T-cell (primary cell): ENCODE measurements at regions not wholly inside any gene's neighbourhood (a gene's known extent, or its start where the extent isn't known, plus 50 kb on each side); places are given as distances from the start of the nearest gene placed in this dataset.

Experiments used
- ATAC-seq, 4 experiments: fragments of 200-7000 bp in 3 of 4; fragments of 150-1000 bp in 1 of 4; cut with Tn5 transposase; replicated peaks in 1 of 4; 1 replicate in 3 of 4; 2 replicates in 1 of 4; pipeline ENCODE4 v1.10.0; 2021; ENCODE audit warnings: moderate library complexity in 3 of 4, mild to moderate bottlenecking in 2 of 4, moderate number of reproducible peaks in 1 of 4
- CTCF ChIA-PET, 2 donors: fragments of 300-600 bp; sonication (Branson Sonifier 250); formaldehyde crosslinking; loops; one replicate each; lab custom pipeline; 2022; ENCODE audit warnings: antibody characterized with exemption in 2 of 2; lab: Charles Lee
- POLR2A ChIA-PET, 2 donors: fragments of 300-600 bp; sonication (Branson Sonifier 250); formaldehyde crosslinking; loops; one replicate each; lab custom pipeline; 2022; ENCODE audit warnings: antibody characterized with exemption in 2 of 2; lab: Charles Lee
- DNase-seq, 35 experiments: peaks; one replicate each; pipeline versions ENCODE4 v3.0.0 to v3.0.0-alpha.2; 2013 to 2023
- H3K27ac ChIP-seq: one replicate; pipeline ENCODE4 v1.5.1; 2013; ENCODE audit warnings: low read length
- H3K27me3 ChIP-seq, 2 experiments: replicated peaks in 1 of 2; 1 replicate in 1 of 2; 2 replicates in 1 of 2; pipeline versions ENCODE4 v1.6.1 to v1.7.0; 2013; ENCODE audit warnings: low read length in 1 of 2, mixed read lengths in 1 of 2; ENCODE audit not compliant: control insufficient read depth in 2 of 2, insufficient read depth in 2 of 2; ENCODE audit errors: extremely low read depth in 1 of 2
- H3K36me3 ChIP-seq, 2 donors: 1 replicate in 1 of 2; 2 replicates in 1 of 2; pipeline versions ENCODE4 v1.6.1 to v1.7.0; 2013; ENCODE audit warnings: low read length in 1 of 2; ENCODE audit not compliant: control insufficient read depth in 2 of 2, insufficient read depth in 1 of 2; ENCODE audit errors: extremely low read depth in 1 of 2
- H3K4me1 ChIP-seq, 2 experiments: 1 replicate in 1 of 2; 2 replicates in 1 of 2; pipeline versions ENCODE4 v1.6.1 to v1.7.0; 2013; ENCODE audit warnings: low read length in 2 of 2, mixed read lengths in 1 of 2; ENCODE audit not compliant: insufficient read depth in 2 of 2, control insufficient read depth in 1 of 2; ENCODE audit errors: extremely low read depth in 1 of 2
- H3K4me3 ChIP-seq, 2 donors: 1 replicate in 1 of 2; 2 replicates in 1 of 2; pipeline versions ENCODE4 v1.5.1 to v1.7.0; 2013; ENCODE audit warnings: mild to moderate bottlenecking in 2 of 2, low read length in 1 of 2, moderate library complexity in 1 of 2; ENCODE audit not compliant: control insufficient read depth in 1 of 2; ENCODE audit errors: extremely low read depth in 1 of 2
- H3K9me3 ChIP-seq: 2 replicates; pipeline ENCODE4 v1.7.0; 2013
- H3K27ac Mint-ChIP-seq, 2 donors: one replicate each; pipeline ENCODE4 v1.8.0; 2020 to 2021; ENCODE audit warnings: mild to moderate bottlenecking in 2 of 2, mixed read lengths in 2 of 2
- H3K27me3 Mint-ChIP-seq, 2 donors: one replicate each; pipeline ENCODE4 v1.8.0; 2021 to 2022; ENCODE audit warnings: mixed read lengths in 2 of 2
- H3K36me3 Mint-ChIP-seq: one replicate; pipeline ENCODE4 v1.8.0; 2021; ENCODE audit warnings: mixed read lengths
- H3K4me1 Mint-ChIP-seq, 3 donors: one replicate each; pipeline ENCODE4 v1.8.0; 2020 to 2022; ENCODE audit warnings: mixed read lengths in 3 of 3, mild to moderate bottlenecking in 1 of 3
- H3K4me3 Mint-ChIP-seq, 3 donors: one replicate each; pipeline ENCODE4 v1.8.0; 2020 to 2022; ENCODE audit warnings: mild to moderate bottlenecking in 3 of 3, mixed read lengths in 3 of 3, moderate library complexity in 3 of 3
- H3K9me3 Mint-ChIP-seq, 3 donors: one replicate each; pipeline ENCODE4 v1.8.0; 2020 to 2022; ENCODE audit warnings: mixed read lengths in 3 of 3
- WGBS: methylation state at CpG from one replicate; pipeline ENCODE4 v1.1.5; 2013; ENCODE audit warnings: missing lambda C conversion rate; ENCODE audit not compliant: insufficient coverage; 5-methylcytosine and 5-hydroxymethylcytosine counted together

- Histone ChIP-seq H3K4me3 (no peak overlapping the region), H3K36me3 (no peaks in the 10 kb centered on the region), H3K4me1 (no peaks in the 10 kb centered on the region), H3K9me3 (no peaks in the 10 kb centered on the region), H3K27ac (no peak overlapping the region), H3K27me3 (peaks cover 0 to 3% of the 10 kb centered on the region in 2 experiments)
- peaks cover 3 to 10% (median 9%) of the 10 kb centered on the region in 3 donors for H3K9me3 Mint-ChIP-seq
- POLR2A ChIA-PET = no interaction called here
- H3K27me3 Mint-ChIP-seq = peaks cover 0 to 4% of the 10 kb centered on the region in 2 donors
- H3K4me3 Mint-ChIP-seq = no peak overlapping the region
- no peak overlapping the region for H3K27ac Mint-ChIP-seq
- WGBS = no CpG with 5 or more reads among the region's 1 CpG
- DNase-seq (no peak), ATAC-seq (no peak)
- no peaks in the 10 kb centered on the region for H3K36me3 Mint-ChIP-seq
- CTCF ChIA-PET = no interaction called here
- H3K4me1 Mint-ChIP-seq = no peaks in the 10 kb centered on the region
These were observed 78.2 kb downstream of the HACD1 start for GRCh38 chr10:17538941-17539340.

GRCh38 chr10:17537281-17537680, 79.9 kb downstream of the HACD1 start:
- Histone ChIP-seq H3K9me3 (no peaks in the 10 kb centered on the region), H3K4me1 (no peaks in the 10 kb centered on the region), H3K27ac (no peak overlapping the region), H3K4me3 (no peak overlapping the region), H3K36me3 (no peaks in the 10 kb centered on the region), H3K27me3 (peaks cover 0 to 3% of the 10 kb centered on the region in 2 experiments)
- peaks cover 0 to 4% of the 10 kb centered on the region in 2 donors for H3K27me3 Mint-ChIP-seq
- no peak for DNase-seq
- H3K9me3 Mint-ChIP-seq = peaks cover 3 to 10% (median 9%) of the 10 kb centered on the region in 3 donors
- WGBS = 57% methylated on average over 2 of the region's 7 CpGs
- ATAC-seq = no peak
- no peaks in the 10 kb centered on the region for H3K4me1 Mint-ChIP-seq
- H3K27ac Mint-ChIP-seq = no peak overlapping the region
- ChIA-PET POLR2A (no interaction called here), CTCF (no interaction called here)
- no peaks in the 10 kb centered on the region for H3K36me3 Mint-ChIP-seq
- H3K4me3 Mint-ChIP-seq = no peak overlapping the region

GRCh38 chr10:17536221-17536620, 81.0 kb downstream of the HACD1 start:
- CTCF ChIA-PET = no interaction called here
- WGBS = 94% methylated on average over 2 of the region's 3 CpGs
- no peaks in the 10 kb centered on the region for H3K36me3 Mint-ChIP-seq
- no peak overlapping the region for H3K4me3 ChIP-seq
- H3K36me3 ChIP-seq = no peaks in the 10 kb centered on the region
- peaks cover 0 to 3% of the 10 kb centered on the region in 2 donors for H3K27me3 Mint-ChIP-seq
- no peak for DNase-seq
- H3K9me3 Mint-ChIP-seq = peaks cover 3 to 10% (median 9%) of the 10 kb centered on the region in 3 donors
- H3K9me3 ChIP-seq = no peaks in the 10 kb centered on the region
- POLR2A ChIA-PET = no interaction called here
- no peak overlapping the region for H3K27ac ChIP-seq
- no peak for ATAC-seq
- no peaks in the 10 kb centered on the region for H3K4me1 ChIP-seq
- peaks cover 0 to 3% of the 10 kb centered on the region in 2 experiments for H3K27me3 ChIP-seq
- H3K4me3 Mint-ChIP-seq = no peak overlapping the region
- no peaks in the 10 kb centered on the region for H3K4me1 Mint-ChIP-seq
- no peak overlapping the region for H3K27ac Mint-ChIP-seq

- no peaks in the 10 kb centered on the region for H3K4me1 Mint-ChIP-seq
- POLR2A ChIA-PET = interaction anchor here in 1 of 2 donors (0.7 kb wide), 1 partner anchor 1727 kb away, joined by 4 read pairs; no protein-coding TSS in a partner anchor
- no CpG with 5 or more reads among the region's 4 CpGs for WGBS
- H3K4me3 Mint-ChIP-seq = no peak overlapping the region
- no peaks in the 10 kb centered on the region for H3K4me1 ChIP-seq
- H3K27ac Mint-ChIP-seq = no peak overlapping the region
- H3K36me3 Mint-ChIP-seq = no peaks in the 10 kb centered on the region
- H3K36me3 ChIP-seq = no peaks in the 10 kb centered on the region
- H3K27me3 ChIP-seq = peaks cover 0 to 3% of the 10 kb centered on the region in 2 experiments
- no peak for DNase-seq
- H3K27me3 Mint-ChIP-seq = peaks cover 0 to 2% of the 10 kb centered on the region in 2 donors
- H3K27ac ChIP-seq = no peak overlapping the region
- CTCF ChIA-PET = interaction anchor here in 1 of 2 donors (0.5 kb wide), 1 partner anchor 67 kb away, joined by 3 read pairs; no protein-coding TSS in a partner anchor
- no peak overlapping the region for H3K4me3 ChIP-seq
- peaks cover 0 to 1% (median under 1%) of the 10 kb centered on the region in 3 donors for H3K9me3 Mint-ChIP-seq
- no peaks in the 10 kb centered on the region for H3K9me3 ChIP-seq
- no peak for ATAC-seq
These were observed 79.3 kb upstream of the ST8SIA6 start for GRCh38 chr10:17533731-17534130.

GRCh38 chr10:17528306-17528862, 74.0 kb upstream of the ST8SIA6 start:
- ChIA-PET CTCF (no interaction called here), POLR2A (no interaction called here)
- no peak overlapping the region for H3K4me3 Mint-ChIP-seq
- H3K27me3 ChIP-seq = no peaks in the 10 kb centered on the region
- no peak overlapping the region for H3K4me3 ChIP-seq
- no peak for DNase-seq
- no peaks in the 10 kb centered on the region for H3K36me3 ChIP-seq
- WGBS = no CpG with 5 or more reads among the region's 3 CpGs
- peaks cover 3 to 7% of the 10 kb centered on the region in 2 donors for H3K27me3 Mint-ChIP-seq
- no peak overlapping the region for H3K27ac ChIP-seq
- no peak overlapping the region for H3K27ac Mint-ChIP-seq
- H3K4me1 ChIP-seq = no peaks in the 10 kb centered on the region
- H3K9me3 ChIP-seq = no peaks in the 10 kb centered on the region
- no peak for ATAC-seq
- no peaks in the 10 kb centered on the region for H3K4me1 Mint-ChIP-seq
- H3K9me3 Mint-ChIP-seq = no peaks in the 10 kb centered on the region
- H3K36me3 Mint-ChIP-seq = no peaks in the 10 kb centered on the region

- no peak overlapping the region for H3K4me3 Mint-ChIP-seq
- Histone ChIP-seq H3K27ac (no peak overlapping the region), H3K4me1 (no peaks in the 10 kb centered on the region), H3K36me3 (no peaks in the 10 kb centered on the region), H3K4me3 (no peak overlapping the region), H3K9me3 (no peaks in the 10 kb centered on the region), H3K27me3 (no peaks in the 10 kb centered on the region)
- H3K27ac Mint-ChIP-seq = no peak overlapping the region
- H3K9me3 Mint-ChIP-seq = no peaks in the 10 kb centered on the region
- no peaks in the 10 kb centered on the region for H3K36me3 Mint-ChIP-seq
- H3K4me1 Mint-ChIP-seq = no peaks in the 10 kb centered on the region
- WGBS = 78% methylated on average over 1 of the region's 6 CpGs
- no peak for DNase-seq
- ATAC-seq = no peak
- POLR2A ChIA-PET = no interaction called here
- peaks cover 3 to 7% of the 10 kb centered on the region in 2 donors for H3K27me3 Mint-ChIP-seq
- CTCF ChIA-PET = no interaction called here
These were observed 73.2 kb upstream of the ST8SIA6 start for GRCh38 chr10:17527514-17528146.
